Mesodermal cell (in vitro differentiated cells): ENCODE measurements at regions not wholly inside any gene's neighbourhood (a gene's known extent, or its start where the extent isn't known, plus 50 kb on each side); places are given as distances from the start of the nearest gene placed in this dataset.

ENCODE experiments used
- H3K27ac ChIP-seq: 2 replicates; pipeline ENCODE4 v1.7.0; 2013; ENCODE audit warnings: mild to moderate bottlenecking, low read depth, low read length, moderate library complexity; ENCODE audit not compliant: severe bottlenecking
- H3K36me3 ChIP-seq: 2 replicates; pipeline ENCODE4 v1.7.1; 2013; ENCODE audit warnings: mild to moderate bottlenecking, low read length, moderate library complexity; ENCODE audit not compliant: control insufficient read depth, insufficient read depth
- H3K4me1 ChIP-seq: one replicate; pipeline ENCODE4 v1.7.1; 2013; ENCODE audit warnings: mild to moderate bottlenecking, low read length; ENCODE audit not compliant: insufficient read depth, control insufficient read depth, poor library complexity, severe bottlenecking
- H3K4me3 ChIP-seq: 2 replicates; pipeline ENCODE4 v1.7.0; 2013; ENCODE audit warnings: low read length, control low read depth, mild to moderate bottlenecking; ENCODE audit not compliant: insufficient read depth, poor library complexity, severe bottlenecking; ENCODE audit errors: extremely low read depth
- H3K9me3 ChIP-seq: 2 replicates; pipeline ENCODE4 v1.7.1; 2013; ENCODE audit warnings: mild to moderate bottlenecking, low read length, moderate library complexity; ENCODE audit not compliant: control insufficient read depth
- WGBS, 2 experiments: methylation state at CpG; one replicate each; pipeline ENCODE4 v1.1.5; 2013; ENCODE audit warnings: missing lambda C conversion rate in 2 of 2; ENCODE audit not compliant: insufficient coverage in 2 of 2; 5-methylcytosine and 5-hydroxymethylcytosine counted together

- no peaks in the 10 kb centered on the region for H3K9me3 ChIP-seq
- no peaks in the 10 kb centered on the region for H3K36me3 ChIP-seq
- no peak overlapping the region for H3K27ac ChIP-seq
- H3K4me3 ChIP-seq, result no peak overlapping the region
- 56 to 75% methylated on average over 1 of the region's 2 CpGs for WGBS, 2 experiments
- H3K4me1 ChIP-seq, result no peaks in the 10 kb centered on the region
These were observed 1242.6 kb downstream of the CNTNAP5 start for GRCh38 chr2:125267683-125268082.

- Histone ChIP-seq H3K9me3 (no peaks in the 10 kb centered on the region), H3K4me1 (no peaks in the 10 kb centered on the region), H3K27ac (no peak overlapping the region), H3K36me3 (no peaks in the 10 kb centered on the region), H3K4me3 (no peak overlapping the region)
- 80% methylated on average over 1 of the region's 1 CpG; no CpG with 5 or more reads in 1 of the 2 experiments for WGBS, 2 experiments
These were observed 1247.6 kb downstream of the CNTNAP5 start for GRCh38 chr2:125272651-125273050.

- Histone ChIP-seq H3K4me1 (no peaks in the 10 kb centered on the region), H3K36me3 (no peaks in the 10 kb centered on the region), H3K4me3 (no peak overlapping the region), H3K9me3 (no peaks in the 10 kb centered on the region), H3K27ac (no peak overlapping the region)
- 88% methylated on average over 3 of the region's 4 CpGs; no CpG with 5 or more reads in 1 of the 2 experiments for WGBS, 2 experiments
These were observed 1249.6 kb downstream of the CNTNAP5 start for GRCh38 chr2:125274718-125275117.

GRCh38 chr2:125280265-125280664 lies 1255.2 kb downstream of the CNTNAP5 start:
- 91 to 92% methylated on average over 1 to 2 of the region's 2 CpGs for WGBS, 2 experiments
- Histone ChIP-seq H3K27ac (no peak overlapping the region), H3K4me3 (no peak overlapping the region), H3K9me3 (no peaks in the 10 kb centered on the region), H3K36me3 (no peaks in the 10 kb centered on the region), H3K4me1 (no peaks in the 10 kb centered on the region)

GRCh38 chr2:125281242-125281641 lies 1256.2 kb downstream of the CNTNAP5 start:
- no peaks in the 10 kb centered on the region for H3K36me3 ChIP-seq
- WGBS, 2 experiments, result no CpG with 5 or more reads among the region's 1 CpG

GRCh38 chr2:125296742-125297141 lies 1271.7 kb downstream of the CNTNAP5 start:
- Histone ChIP-seq H3K4me3 (no peak overlapping the region), H3K27ac (no peak overlapping the region), H3K9me3 (no peaks in the 10 kb centered on the region), H3K36me3 (no peaks in the 10 kb centered on the region), H3K4me1 (no peaks in the 10 kb centered on the region)
- WGBS, 2 experiments, result 77 to 80% methylated on average over 5 of the region's 5 CpGs

More at GRCh38 chr2:125281242-125281641, 1256.2 kb downstream of the CNTNAP5 start:
- Histone ChIP-seq H3K27ac (no peak overlapping the region), H3K4me3 (no peak overlapping the region), H3K4me1 (no peaks in the 10 kb centered on the region), H3K9me3 (no peaks in the 10 kb centered on the region)

GRCh38 chr2:125310657-125311364 lies 1285.7 kb downstream of the CNTNAP5 start:
- Histone ChIP-seq H3K9me3 (no peaks in the 10 kb centered on the region), H3K27ac (no peak overlapping the region), H3K4me1 (no peaks in the 10 kb centered on the region), H3K4me3 (no peak overlapping the region), H3K36me3 (no peaks in the 10 kb centered on the region)
- WGBS, 2 experiments, result 100% methylated on average over 1 of the region's 6 CpGs; no CpG with 5 or more reads in 1 of the 2 experiments

- H3K9me3 ChIP-seq, result no peaks in the 10 kb centered on the region
- H3K27ac ChIP-seq, result no peak overlapping the region
- WGBS, 2 experiments, result 93 to 97% methylated on average over 8 to 13 of the region's 17 CpGs
- no peaks in the 10 kb centered on the region for H3K36me3 ChIP-seq
- H3K4me3 ChIP-seq, result no peak overlapping the region
- no peaks in the 10 kb centered on the region for H3K4me1 ChIP-seq
These were observed 1287.3 kb downstream of the CNTNAP5 start for GRCh38 chr2:125312342-125312741.

GRCh38 chr2:125313806-125314205 lies 1288.7 kb downstream of the CNTNAP5 start:
- no peak overlapping the region for H3K27ac ChIP-seq
- WGBS, 2 experiments, result 67 to 75% methylated on average over 1 of the region's 1 CpG
- H3K4me1 ChIP-seq, result no peaks in the 10 kb centered on the region
- no peaks in the 10 kb centered on the region for H3K36me3 ChIP-seq
- no peak overlapping the region for H3K4me3 ChIP-seq
- no peaks in the 10 kb centered on the region for H3K9me3 ChIP-seq

GRCh38 chr2:125318740-125319139 lies 1293.7 kb downstream of the CNTNAP5 start:
- WGBS, 2 experiments, result 86 to 100% methylated on average over 1 of the region's 2 CpGs
- no peaks in the 10 kb centered on the region for H3K4me1 ChIP-seq
- H3K27ac ChIP-seq, result no peak overlapping the region
- no peak overlapping the region for H3K4me3 ChIP-seq
- no peaks in the 10 kb centered on the region for H3K36me3 ChIP-seq
- H3K9me3 ChIP-seq, result no peaks in the 10 kb centered on the region

GRCh38 chr2:125324273-125324672 lies 1299.2 kb downstream of the CNTNAP5 start:
- Histone ChIP-seq H3K27ac (no peak overlapping the region), H3K9me3 (no peaks in the 10 kb centered on the region), H3K36me3 (no peaks in the 10 kb centered on the region), H3K4me3 (no peak overlapping the region), H3K4me1 (no peaks in the 10 kb centered on the region)
